ENCODE measurements at regions not wholly inside any gene's neighbourhood (a gene's known extent, or its start where the extent isn't known, plus 50 kb on each side); places are given as distances from the start of the nearest gene placed in this dataset.

DNA sequence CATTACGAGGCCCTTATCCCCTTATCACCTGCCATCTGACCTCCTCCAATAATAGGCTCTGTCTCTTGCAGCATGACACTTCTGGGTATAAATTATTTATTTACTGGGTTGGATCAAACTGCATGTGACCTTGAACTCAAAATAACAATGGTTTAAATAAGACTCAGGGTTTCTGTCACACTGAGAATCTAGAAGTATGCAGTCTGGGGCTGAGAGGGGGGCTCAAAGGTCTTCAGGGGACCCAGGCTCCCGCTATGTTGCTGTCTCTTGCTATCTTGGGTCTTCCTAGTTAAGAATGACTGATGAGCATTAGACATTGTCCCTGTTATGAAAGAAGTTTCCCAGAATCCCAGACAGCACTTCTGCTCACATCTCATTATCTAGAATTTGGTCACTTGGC lies 133.5 kb downstream of the URB2 start:
- H3K9me3 ChIP-seq: peaks cover 5% of the 10 kb centered on the region; the same call in 1 of the 3 replicates
- H3K4me2 ChIP-seq: no peak overlapping the region
- no peak overlapping the region for H3K27ac ChIP-seq
- WGBS (ENCODE audit: missing lambda C conversion rate): 41% methylated on average over 2 of the region's 2 CpGs
- no peak for DNase-seq (ENCODE audit: low read depth in 1 of 2, low spot score in 1 of 2)
- no peak for TF ChIP-seq ZFP36 (IDR thresholded peaks at IDR 0.05; ENCODE audit: borderline replicate concordance, partially characterized antibody)
- TF ChIP-seq JUNB (IDR thresholded peaks at IDR 0.05): no peak
- TF ChIP-seq TFCP2L1 (CRISPR knock-in tag; IDR thresholded peaks at IDR 0.05): no peak
- no peak for TF ChIP-seq ZC3H11A (IDR thresholded peaks at IDR 0.05)
- no peak for TF ChIP-seq NR3C1 (IDR thresholded peaks at IDR 0.05)
- TF ChIP-seq CHD4 (IDR thresholded peaks at IDR 0.05; ENCODE audit: borderline replicate concordance): no peak
- H3K4me1 ChIP-seq: no peaks in the 10 kb centered on the region
- H3K4me3 ChIP-seq: no peak overlapping the region
- no peak for FAIRE-seq
- ChIA-PET POLR2A (no interaction called here), CTCF (interaction anchor here (1.0 kb wide), 1 partner anchor 14 kb away, joined by 3 read pairs; no protein-coding TSS in a partner anchor)
- ATAC-seq: no peak

DNA sequence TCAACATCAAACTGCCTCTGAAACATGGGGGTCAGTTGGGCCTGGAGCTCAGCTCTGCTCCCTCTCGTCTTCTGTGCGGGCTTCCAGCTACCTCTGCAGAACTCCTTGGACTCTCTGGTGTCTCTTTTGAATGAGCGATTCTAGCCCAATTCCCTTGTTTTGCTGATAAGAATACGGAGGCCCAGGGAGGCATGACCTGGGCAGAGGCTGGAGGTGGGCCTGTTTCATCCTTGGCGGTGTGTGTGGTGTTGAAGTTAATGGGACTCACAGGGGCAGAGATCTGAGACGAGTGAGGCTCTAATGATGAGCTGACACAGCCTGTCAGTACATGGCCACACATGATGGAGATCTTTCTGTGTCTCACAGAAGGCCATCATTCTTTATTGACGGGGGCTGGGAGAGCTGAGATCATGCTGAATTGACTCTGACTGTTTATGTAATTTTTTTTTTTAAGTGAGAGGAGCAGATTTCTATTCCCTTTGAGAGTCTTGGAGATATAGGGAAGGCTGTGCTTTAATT lies 134.5 kb downstream of the URB2 start:
- Histone ChIP-seq H3K4me1 (no peaks in the 10 kb centered on the region), H3K4me3 (no peak overlapping the region), H3K27ac (no peak overlapping the region), H3K9me3 (peaks cover 5% of the 10 kb centered on the region; the same call in 1 of the 3 replicates), H3K4me2 (no peak overlapping the region)
- FAIRE-seq: no peak
- POLR2A ChIA-PET: no interaction called here
- CTCF ChIA-PET: interaction anchor here (1.0 kb wide), 1 partner anchor 13 kb away, joined by 3 read pairs; no protein-coding TSS in a partner anchor
- DNase-seq (ENCODE audit: low read depth in 1 of 2, low spot score in 1 of 2): no peak
- TF ChIP-seq, protein P1, sequence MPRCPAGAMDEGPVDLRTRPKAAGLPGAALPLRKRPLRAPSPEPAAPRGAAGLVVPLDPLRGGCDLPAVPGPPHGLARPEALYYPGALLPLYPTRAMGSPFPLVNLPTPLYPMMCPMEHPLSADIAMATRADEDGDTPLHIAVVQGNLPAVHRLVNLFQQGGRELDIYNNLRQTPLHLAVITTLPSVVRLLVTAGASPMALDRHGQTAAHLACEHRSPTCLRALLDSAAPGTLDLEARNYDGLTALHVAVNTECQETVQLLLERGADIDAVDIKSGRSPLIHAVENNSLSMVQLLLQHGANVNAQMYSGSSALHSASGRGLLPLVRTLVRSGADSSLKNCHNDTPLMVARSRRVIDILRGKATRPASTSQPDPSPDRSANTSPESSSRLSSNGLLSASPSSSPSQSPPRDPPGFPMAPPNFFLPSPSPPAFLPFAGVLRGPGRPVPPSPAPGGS (IDR thresholded peaks at IDR 0.05): no peak
- TF ChIP-seq, protein P2, sequence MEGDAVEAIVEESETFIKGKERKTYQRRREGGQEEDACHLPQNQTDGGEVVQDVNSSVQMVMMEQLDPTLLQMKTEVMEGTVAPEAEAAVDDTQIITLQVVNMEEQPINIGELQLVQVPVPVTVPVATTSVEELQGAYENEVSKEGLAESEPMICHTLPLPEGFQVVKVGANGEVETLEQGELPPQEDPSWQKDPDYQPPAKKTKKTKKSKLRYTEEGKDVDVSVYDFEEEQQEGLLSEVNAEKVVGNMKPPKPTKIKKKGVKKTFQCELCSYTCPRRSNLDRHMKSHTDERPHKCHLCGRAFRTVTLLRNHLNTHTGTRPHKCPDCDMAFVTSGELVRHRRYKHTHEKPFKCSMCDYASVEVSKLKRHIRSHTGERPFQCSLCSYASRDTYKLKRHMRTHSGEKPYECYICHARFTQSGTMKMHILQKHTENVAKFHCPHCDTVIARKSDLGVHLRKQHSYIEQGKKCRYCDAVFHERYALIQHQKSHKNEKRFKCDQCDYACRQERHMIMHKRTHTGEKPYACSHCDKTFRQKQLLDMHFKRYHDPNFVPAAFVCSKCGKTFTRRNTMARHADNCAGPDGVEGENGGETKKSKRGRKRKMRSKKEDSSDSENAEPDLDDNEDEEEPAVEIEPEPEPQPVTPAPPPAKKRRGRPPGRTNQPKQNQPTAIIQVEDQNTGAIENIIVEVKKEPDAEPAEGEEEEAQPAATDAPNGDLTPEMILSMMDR (IDR thresholded peaks at IDR 0.05): no peak
- TF ChIP-seq, protein P3, sequence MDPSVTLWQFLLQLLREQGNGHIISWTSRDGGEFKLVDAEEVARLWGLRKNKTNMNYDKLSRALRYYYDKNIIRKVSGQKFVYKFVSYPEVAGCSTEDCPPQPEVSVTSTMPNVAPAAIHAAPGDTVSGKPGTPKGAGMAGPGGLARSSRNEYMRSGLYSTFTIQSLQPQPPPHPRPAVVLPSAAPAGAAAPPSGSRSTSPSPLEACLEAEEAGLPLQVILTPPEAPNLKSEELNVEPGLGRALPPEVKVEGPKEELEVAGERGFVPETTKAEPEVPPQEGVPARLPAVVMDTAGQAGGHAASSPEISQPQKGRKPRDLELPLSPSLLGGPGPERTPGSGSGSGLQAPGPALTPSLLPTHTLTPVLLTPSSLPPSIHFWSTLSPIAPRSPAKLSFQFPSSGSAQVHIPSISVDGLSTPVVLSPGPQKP (IDR thresholded peaks at IDR 0.05; ENCODE audit: low read depth, low read length): no peak
- TF ChIP-seq KDM5A (IDR thresholded peaks at IDR 0.05) (no peak), POLR2A (IDR thresholded peaks at IDR 0.05; ENCODE audit: low read length) (no peak), FOSL2 (IDR thresholded peaks at IDR 0.05) (no peak), FOSL2 (CRISPR knock-in tag; IDR thresholded peaks at IDR 0.05) (no peak), CBX8 (IDR thresholded peaks at IDR 0.05) (no peak), POLR2AphosphoS2 (conservative IDR thresholded peaks at IDR 0.05; ENCODE audit: low read length) (no peak), MAZ (IDR thresholded peaks at IDR 0.05; ENCODE audit: borderline replicate concordance, low read depth, low read length) (no peak), EP300 (IDR thresholded peaks at IDR 0.05) (no peak), JUN (IDR thresholded peaks at IDR 0.05) (no peak), TP53 (CRISPR knock-in tag; IDR thresholded peaks at IDR 0.05) (no peak), TFCP2L1 (CRISPR knock-in tag; IDR thresholded peaks at IDR 0.05) (no peak), ZNF302 (CRISPR knock-in tag; IDR thresholded peaks at IDR 0.05) (no peak), ZC3H11A (IDR thresholded peaks at IDR 0.05) (no peak)
- TF ChIP-seq, protein P4, sequence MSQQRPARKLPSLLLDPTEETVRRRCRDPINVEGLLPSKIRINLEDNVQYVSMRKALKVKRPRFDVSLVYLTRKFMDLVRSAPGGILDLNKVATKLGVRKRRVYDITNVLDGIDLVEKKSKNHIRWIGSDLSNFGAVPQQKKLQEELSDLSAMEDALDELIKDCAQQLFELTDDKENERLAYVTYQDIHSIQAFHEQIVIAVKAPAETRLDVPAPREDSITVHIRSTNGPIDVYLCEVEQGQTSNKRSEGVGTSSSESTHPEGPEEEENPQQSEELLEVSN (IDR thresholded peaks at IDR 0.05; ENCODE audit: borderline replicate concordance, low read depth): no peak
- WGBS (ENCODE audit: missing lambda C conversion rate): 64% methylated on average over 7 of the region's 7 CpGs
- no peak for ATAC-seq

DNA sequence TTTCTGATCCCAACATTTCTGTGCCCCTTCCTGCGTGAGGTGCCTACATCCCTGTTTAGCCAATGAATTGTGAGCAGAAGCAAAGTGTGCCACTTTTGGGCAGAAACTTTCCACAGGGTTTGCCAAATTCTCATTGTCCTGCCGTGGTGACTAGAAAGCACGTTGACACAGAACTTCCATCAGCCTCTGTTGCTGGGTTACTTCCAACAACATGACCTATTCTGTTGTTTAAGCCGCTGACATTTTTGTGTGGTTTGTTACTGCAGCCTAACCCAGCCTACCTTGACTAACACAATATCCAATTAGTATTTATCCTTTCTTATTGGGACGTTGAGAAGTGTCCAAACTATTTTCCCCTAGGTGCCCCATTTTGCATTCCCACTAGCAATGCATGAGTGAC lies 136.8 kb downstream of the URB2 start:
- H3K4me1 ChIP-seq: no peaks in the 10 kb centered on the region
- 22% methylated on average over 5 of the region's 5 CpGs for WGBS (ENCODE audit: missing lambda C conversion rate)
- H3K27ac ChIP-seq: no peak overlapping the region
- no peak for ATAC-seq
- H3K9me3 ChIP-seq: peaks cover 9% of the 10 kb centered on the region; the same call in 2 of the 3 replicates
- H3K4me2 ChIP-seq: no peak overlapping the region
- ChIA-PET POLR2A (no interaction called here), CTCF (interaction anchor here (0.6 kb wide), 1 partner anchor 41 kb away, joined by 3 read pairs; no protein-coding TSS in a partner anchor)
- no peak overlapping the region for H3K4me3 ChIP-seq
- TF ChIP-seq CBX8 (IDR thresholded peaks at IDR 0.05): no peak
- no peak for TF ChIP-seq KDM5A (IDR thresholded peaks at IDR 0.05)
- TF ChIP-seq EHF (CRISPR knock-in tag; IDR thresholded peaks at IDR 0.05): no peak
- no peak for TF ChIP-seq MAZ (IDR thresholded peaks at IDR 0.05; ENCODE audit: borderline replicate concordance, low read depth, low read length)
- no peak for DNase-seq (ENCODE audit: low read depth in 1 of 2, low spot score in 1 of 2)
- FAIRE-seq: no peak
